K562 (cell line): ENCODE measurements at regions not wholly inside any gene's neighbourhood (a gene's known extent, or its start where the extent isn't known, plus 50 kb on each side); places are given as distances from the start of the nearest gene placed in this dataset.

Experiments
- ATAC-seq: fragments of 200-7000 bp; cut with Tn5 transposase; 3 replicates; pipeline ENCODE4 v1.9.1; 2020; ENCODE audit warnings: moderate library complexity
- BruUV-seq: library from RNA; stranded (reverse); fragments of 400-500 nt; replicated peaks from 2 replicates; lab custom pipeline; 2021; lab: Mats Ljungman, UMichigan
- CTCF ChIA-PET: fragments of 300-600 bp; formaldehyde crosslinking; extraction: SDS; loops from one replicate; lab custom pipeline; 2021; ENCODE audit warnings: low intra/inter-chr PET ratio; lab: Yijun Ruan, JAX
- POLR2A ChIA-PET: fragments of 300-600, 350-650 bp; sonication (Branson Sonifier 250); formaldehyde crosslinking; extraction: SDS; loops from one replicate; lab custom pipeline; 2021; ENCODE audit warnings: antibody characterized with exemption, inconsistent platforms; lab: Yijun Ruan, JAX
- DNase-seq, 4 experiments: peaks; one replicate each; pipeline versions ENCODE4 v3.0.0 to v3.0.0-alpha.2; 2011 to 2018; ENCODE audit warnings: low spot score in 3 of 4, mixed read lengths in 3 of 4; ENCODE audit errors: extremely low read depth in 1 of 4
- FAIRE-seq: peaks from 2 replicates; lab custom pipeline; 2011; peaks lifted over from hg19 to GRCh38; lab: Jason Lieb, UNC
- H2AFZ ChIP-seq: 2 replicates; pipeline ENCODE4 v1.6.0; 2011; ENCODE audit warnings: low read depth, low read length, control low read depth, inconsistent platforms
- H3K27ac ChIP-seq: fragments of 200-600 bp; 3 replicates; pipeline ENCODE4 v1.8.0; 2011; ENCODE audit warnings: low read depth, mild to moderate bottlenecking, control low read depth, inconsistent platforms, low read length, moderate library complexity, mixed read lengths; ENCODE audit errors: extremely low read depth
- H3K27me3 ChIP-seq, 2 experiments: fragments of 300-600 bp in 1 of 2; 2 replicates in 1 of 2; 3 replicates in 1 of 2; pipeline versions ENCODE4 v1.6.0 to v1.8.0; 2011; ENCODE audit warnings: inconsistent platforms in 2 of 2, low read length in 2 of 2, mild to moderate bottlenecking in 1 of 2, mixed read lengths in 1 of 2, moderate library complexity in 1 of 2; ENCODE audit not compliant: control insufficient read depth in 2 of 2, insufficient read depth in 2 of 2
- H3K36me3 ChIP-seq: fragments of 300-600 bp; 3 replicates; pipeline ENCODE4 v1.8.0; 2011; ENCODE audit warnings: mild to moderate bottlenecking, low read length, inconsistent platforms; ENCODE audit not compliant: control insufficient read depth, insufficient read depth
- H3K4me1 ChIP-seq, 2 experiments: fragments of 200-600 bp in 1 of 2; replicated peaks in 1 of 2; 2 replicates in 1 of 2; 3 replicates in 1 of 2; pipeline versions ENCODE4 v1.5.1 to v1.8.0; 2011; ENCODE audit warnings: inconsistent platforms in 2 of 2, low read length in 2 of 2, mild to moderate bottlenecking in 1 of 2, mixed read lengths in 1 of 2, moderate library complexity in 1 of 2; ENCODE audit not compliant: control insufficient read depth in 2 of 2, insufficient read depth in 2 of 2
- H3K4me2 ChIP-seq: 2 replicates; pipeline ENCODE4 v1.6.1; 2011; ENCODE audit warnings: low read length, control low read depth, inconsistent platforms, mixed read lengths; ENCODE audit not compliant: insufficient read depth
- H3K4me3 ChIP-seq: fragments of 200-600 bp; sonication (generic), shearing (Covaris generic); 2 replicates; pipeline ENCODE4 v1.5.1; 2016; ENCODE audit warnings: control low read depth, inconsistent platforms
- H3K79me2 ChIP-seq: fragments of 200-600 bp; 3 replicates; pipeline ENCODE4 v1.8.0; 2011; ENCODE audit warnings: low read length, inconsistent platforms; ENCODE audit not compliant: control insufficient read depth, insufficient read depth
- H3K9ac ChIP-seq, 2 experiments: 2 replicates each; pipeline versions ENCODE4 v1.6.0 to v1.6.1; 2011; ENCODE audit warnings: low read depth in 2 of 2, low read length in 2 of 2, control low read depth in 1 of 2, inconsistent platforms in 1 of 2, mild to moderate bottlenecking in 1 of 2, mixed read lengths in 1 of 2; ENCODE audit not compliant: insufficient read depth in 1 of 2
- H3K9me1 ChIP-seq: one replicate; pipeline ENCODE4 v1.6.0; 2011; ENCODE audit warnings: inconsistent platforms, mild to moderate bottlenecking, low read length, moderate library complexity; ENCODE audit not compliant: control insufficient read depth, insufficient read depth
- H3K9me3 ChIP-seq: replicated peaks from 2 replicates; pipeline ENCODE4 v1.5.1; 2011; ENCODE audit warnings: low read depth, low read length, inconsistent platforms; ENCODE audit not compliant: control insufficient read depth, insufficient read depth
- H4K20me1 ChIP-seq: replicated peaks from 2 replicates; pipeline ENCODE4 v1.6.1; 2011; ENCODE audit warnings: low read length, inconsistent platforms, mixed read lengths; ENCODE audit not compliant: control insufficient read depth, insufficient read depth
- BRD4 ChIP-seq: fragments of 200-600 bp; sonication (generic); IDR thresholded peaks from 2 replicates; pipeline ENCODE4 v1.6.1; 2017; ENCODE audit warnings: inconsistent platforms
- CXXC5 ChIP-seq: fragments of 250-450 bp; sonication (Bioruptor Pico); IDR thresholded peaks from 2 replicates; pipeline ENCODE4 v1.8.0; 2022; ENCODE audit warnings: inconsistent platforms, mild to moderate bottlenecking, moderate library complexity
- ETV1 ChIP-seq: fragments of 450-650 bp; conservative IDR thresholded peaks from 2 replicates; pipeline ENCODE4 v1.6.1; 2016; ENCODE audit warnings: missing genetic modification characterization, control low read depth, low read depth, missing compliant biosample characterization
- FIP1L1 ChIP-seq: fragments of 200-400 bp; formaldehyde crosslinking; IDR thresholded peaks from 2 replicates; pipeline ENCODE4 v1.6.1; 2018; ENCODE audit warnings: mild to moderate bottlenecking, low read depth, low read length; ENCODE audit not compliant: poor library complexity, severe bottlenecking
- HDAC1 ChIP-seq, 2 experiments: fragments of 450-650 bp; IDR thresholded peaks; 2 replicates each; pipeline ENCODE4 v1.6.1; 2016 to 2017; ENCODE audit warnings: inconsistent platforms in 1 of 2, mild to moderate bottlenecking in 1 of 2, moderate library complexity in 1 of 2
- LARP7 ChIP-seq: fragments of 450-650 bp; IDR thresholded peaks from 2 replicates; pipeline ENCODE4 v1.6.1; 2016
- PPARD ChIP-seq: fragments of 250-450 bp; sonication (Bioruptor Pico); IDR thresholded peaks from 2 replicates; pipeline ENCODE4 v1.8.0; 2022; ENCODE audit warnings: inconsistent platforms, mild to moderate bottlenecking, moderate library complexity
- RBM34 ChIP-seq: fragments of 200-400 bp; formaldehyde crosslinking; IDR thresholded peaks from 2 replicates; pipeline ENCODE4 v1.6.1; 2018; ENCODE audit warnings: low read length, borderline replicate concordance; ENCODE audit not compliant: insufficient read depth
- SMARCC2 ChIP-seq: fragments of 450-650 bp; IDR thresholded peaks from 2 replicates; pipeline ENCODE4 v1.6.1; 2017; ENCODE audit warnings: antibody characterized with exemption, moderate library complexity, mild to moderate bottlenecking, low read depth
- SRSF7 ChIP-seq: fragments of 200-400 bp; formaldehyde crosslinking; optimal IDR thresholded peaks from 2 replicates; pipeline ENCODE3; 2017; ENCODE audit warnings: mild to moderate bottlenecking, low read depth, low read length
- ZNF23 ChIP-seq: fragments of 250-450 bp; sonication (Bioruptor Pico); IDR thresholded peaks from 2 replicates; pipeline ENCODE4 v1.4.0; 2020; ENCODE audit warnings: mild to moderate bottlenecking
- ZNF408 ChIP-seq: fragments of 250-450 bp; sonication (Bioruptor Pico); IDR thresholded peaks from 2 replicates; pipeline ENCODE4 v1.4.0; 2020; ENCODE audit warnings: low read depth, mild to moderate bottlenecking, moderate library complexity
- ZNF766 ChIP-seq: fragments of 200-800 bp; sonication (Bioruptor generic); conservative IDR thresholded peaks from 2 replicates; pipeline ENCODE4 v1.6.1; 2016; ENCODE audit warnings: missing genetic modification characterization, missing compliant biosample characterization
- WGBS: fragments of 100-300 bp; shearing (Covaris generic); methylation state at CpG from one replicate; pipeline ENCODE4 v1.1.6; 2016; ENCODE audit warnings: low coverage, mixed read lengths; ENCODE audit not compliant: insufficient coverage; ENCODE audit errors: missing lambda C conversion rate; 5-methylcytosine and 5-hydroxymethylcytosine counted together
- in situ Hi-C: fragments of 300-500 bp; cut with MboI; formaldehyde crosslinking; loops from 4 replicates; pipeline ENCODE4 v1.15.0; 2018; ENCODE audit warnings: inconsistent platforms, mixed read lengths
- intact Hi-C: fragments of 100-400 bp; cut with micrococcal nuclease; formaldehyde crosslinking; loops from 2 replicates; pipeline ENCODE4 v1.14.2; 2022
- TF ChIP-seq, protein P1 (sequence below): fragments of 450-650 bp; IDR thresholded peaks from 2 replicates; pipeline ENCODE4 v1.6.1; 2017; ENCODE audit warnings: mild to moderate bottlenecking, moderate library complexity
- TF ChIP-seq, protein P2 (sequence below), 2 experiments: fragments of 200-800 bp in 1 of 2; sonication (Bioruptor generic) in 1 of 2; sonication (generic) in 1 of 2; formaldehyde crosslinking in 1 of 2; IDR thresholded peaks in 1 of 2; conservative IDR thresholded peaks in 1 of 2; 2 replicates each; pipeline versions ENCODE4 v1.5.0 to v1.6.1; 2016 to 2020; ENCODE audit warnings: missing compliant biosample characterization in 1 of 2, missing genetic modification characterization in 1 of 2, missing genetic modification reagents in 1 of 2
- TF ChIP-seq, protein P3 (sequence below): fragments of 250-450 bp; sonication (Bioruptor Pico); IDR thresholded peaks from 2 replicates; pipeline ENCODE4 v1.5.0; 2021; ENCODE audit warnings: mild to moderate bottlenecking, moderate library complexity

DNA sequence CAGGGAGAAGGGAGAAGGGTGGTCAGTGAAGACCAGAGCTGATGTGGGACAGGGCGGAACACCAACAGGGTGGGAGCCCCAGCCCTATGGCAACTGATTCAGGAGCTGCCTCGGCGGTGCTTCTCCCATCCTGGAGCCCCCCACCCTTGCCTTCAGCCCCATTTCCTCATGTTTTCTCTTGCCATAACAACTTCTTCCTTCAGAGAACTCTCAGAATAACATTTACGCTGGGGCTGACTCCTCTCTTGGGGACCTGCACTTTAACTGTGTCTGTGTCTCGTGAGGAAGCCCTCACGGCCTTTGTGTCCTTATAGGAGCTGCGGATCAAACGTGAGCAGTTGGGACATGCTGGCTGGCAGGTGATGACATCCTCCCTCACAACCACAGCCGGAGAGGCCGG lies 116.4 kb upstream of the SNTG2 start:
- Histone ChIP-seq H3K4me1 (no peaks in the 10 kb centered on the region), H3K79me2 (no peaks in the 10 kb centered on the region), H3K9ac (no peak overlapping the region), H3K27ac (no peak overlapping the region), H3K36me3 (no peaks in the 10 kb centered on the region), H2AFZ (no peak overlapping the region), H3K4me3 (no peak overlapping the region), H3K9me3 (no peaks in the 10 kb centered on the region), H3K27me3 (peaks cover 6 to 25% of the 10 kb centered on the region in 2 experiments; a peak in 4 of 5 replicates), H4K20me1 (no peaks in the 10 kb centered on the region), H3K4me2 (no peak overlapping the region), H3K9me1 (no peaks in the 10 kb centered on the region)
- in situ Hi-C loops (no loop called here), intact Hi-C loops (no loop called here)
- 2% methylated on average over 10 of the region's 10 CpGs for WGBS
- no TSS peak for BruUV-seq
- ATAC-seq = no peak
- no peak for FAIRE-seq
- no peak for DNase-seq
- ChIA-PET CTCF (no interaction called here), POLR2A (interaction anchor here (0.7 kb wide), 1 partner anchor 156 kb away, joined by 3 read pairs; no protein-coding TSS in a partner anchor)
- TF ChIP-seq SMARCC2 (no peak), BRD4 (no peak), ETV1 (tag) (no peak), SRSF7 (no peak), CXXC5 (CRISPR knock-in tag) (no peak), ZNF766 (CRISPR knock-in tag) (no peak), HDAC1 (IDR thresholded peaks at IDR 0.05) (no peak), ZNF408 (CRISPR knock-in tag) (no peak), RBM34 (no peak), PPARD (CRISPR knock-in tag) (no peak), LARP7 (no peak), FIP1L1 (no peak), ZNF23 (CRISPR knock-in tag) (no peak)
- TF ChIP-seq, protein P1, sequence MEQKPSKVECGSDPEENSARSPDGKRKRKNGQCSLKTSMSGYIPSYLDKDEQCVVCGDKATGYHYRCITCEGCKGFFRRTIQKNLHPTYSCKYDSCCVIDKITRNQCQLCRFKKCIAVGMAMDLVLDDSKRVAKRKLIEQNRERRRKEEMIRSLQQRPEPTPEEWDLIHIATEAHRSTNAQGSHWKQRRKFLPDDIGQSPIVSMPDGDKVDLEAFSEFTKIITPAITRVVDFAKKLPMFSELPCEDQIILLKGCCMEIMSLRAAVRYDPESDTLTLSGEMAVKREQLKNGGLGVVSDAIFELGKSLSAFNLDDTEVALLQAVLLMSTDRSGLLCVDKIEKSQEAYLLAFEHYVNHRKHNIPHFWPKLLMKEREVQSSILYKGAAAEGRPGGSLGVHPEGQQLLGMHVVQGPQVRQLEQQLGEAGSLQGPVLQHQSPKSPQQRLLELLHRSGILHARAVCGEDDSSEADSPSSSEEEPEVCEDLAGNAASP = no peak
- TF ChIP-seq, protein P2, sequence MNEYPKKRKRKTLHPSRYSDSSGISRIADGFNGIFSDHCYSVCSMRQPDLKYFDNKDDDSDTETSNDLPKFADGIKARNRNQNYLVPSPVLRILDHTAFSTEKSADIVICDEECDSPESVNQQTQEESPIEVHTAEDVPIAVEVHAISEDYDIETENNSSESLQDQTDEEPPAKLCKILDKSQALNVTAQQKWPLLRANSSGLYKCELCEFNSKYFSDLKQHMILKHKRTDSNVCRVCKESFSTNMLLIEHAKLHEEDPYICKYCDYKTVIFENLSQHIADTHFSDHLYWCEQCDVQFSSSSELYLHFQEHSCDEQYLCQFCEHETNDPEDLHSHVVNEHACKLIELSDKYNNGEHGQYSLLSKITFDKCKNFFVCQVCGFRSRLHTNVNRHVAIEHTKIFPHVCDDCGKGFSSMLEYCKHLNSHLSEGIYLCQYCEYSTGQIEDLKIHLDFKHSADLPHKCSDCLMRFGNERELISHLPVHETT (CRISPR knock-in tag; conservative IDR thresholded peaks at IDR 0.05 in 1 of 2, IDR thresholded peaks at IDR 0.05 in 1 of 2) = no peak
- TF ChIP-seq, protein P3, sequence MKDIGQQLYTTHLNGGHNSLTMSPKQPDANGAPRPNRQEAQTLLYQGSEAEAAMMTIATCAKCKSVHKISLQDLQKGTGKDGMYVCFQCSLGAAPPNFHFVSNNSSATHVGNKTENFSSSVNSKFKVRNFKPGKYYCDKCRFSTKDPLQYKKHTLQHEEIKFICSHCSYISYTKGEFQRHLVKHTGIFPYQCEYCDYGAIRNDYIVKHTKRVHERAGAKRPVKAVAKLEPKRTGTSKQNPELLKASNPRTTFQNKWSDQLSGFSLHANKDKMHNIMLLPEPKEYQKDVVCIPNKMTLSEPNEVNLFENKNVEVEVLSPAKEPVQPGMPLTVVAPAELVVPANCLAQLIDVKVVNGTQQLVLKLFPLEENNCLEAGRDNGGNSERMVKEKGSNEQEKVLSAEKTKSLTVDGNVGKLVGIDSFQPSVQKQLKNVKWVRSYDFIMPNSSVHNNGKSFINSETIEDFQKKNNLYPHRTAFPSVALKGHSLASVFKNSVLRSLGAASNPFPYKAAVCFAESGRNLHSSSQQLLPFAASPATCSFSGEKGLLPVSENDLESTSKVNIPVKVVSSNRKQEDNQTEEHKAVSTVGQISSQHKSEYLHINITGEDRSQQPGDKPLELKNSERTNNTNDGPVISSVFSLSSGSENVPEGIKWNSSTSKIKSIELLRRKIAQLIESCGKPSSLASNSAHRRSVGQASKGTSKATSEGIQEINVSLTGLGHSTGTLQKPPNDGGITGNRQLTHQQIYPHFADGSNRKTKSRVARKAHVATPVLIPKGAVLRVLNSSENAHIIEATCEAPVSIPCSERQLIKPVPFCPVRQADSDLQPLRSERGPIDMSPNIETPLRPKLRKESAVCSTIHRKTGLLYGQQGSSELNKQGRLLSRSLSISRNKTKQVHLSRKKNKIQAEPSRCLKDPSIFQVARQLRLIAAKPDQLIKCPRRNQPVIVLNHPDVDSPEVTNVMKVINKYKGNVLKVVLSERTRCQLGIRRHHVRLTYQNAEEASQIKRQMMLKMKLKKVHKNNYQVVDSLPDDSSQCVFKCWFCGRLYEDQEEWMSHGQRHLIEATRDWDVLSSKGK = no peak
